Progenitor cell of endocrine pancreas (in vitro differentiated cells): ENCODE measurements at regions not wholly inside any gene's neighbourhood (a gene's known extent, or its start where the extent isn't known, plus 50 kb on each side); places are given as distances from the start of the nearest gene placed in this dataset.

ENCODE experiments used
- DNase-seq: peaks from one replicate; pipeline ENCODE4 v3.0.0; 2021; ENCODE audit warnings: low spot score; ENCODE audit not compliant: unreplicated experiment
- H3K27ac Mint-ChIP-seq: 2 replicates; pipeline ENCODE4 v1.8.0; 2021; ENCODE audit warnings: mild to moderate bottlenecking, moderate library complexity, mixed read lengths
- H3K27me3 Mint-ChIP-seq: 2 replicates; pipeline ENCODE4 v1.8.0; 2021; ENCODE audit warnings: mixed read lengths
- H3K36me3 Mint-ChIP-seq: 2 replicates; pipeline ENCODE4 v1.8.0; 2022; ENCODE audit warnings: mixed read lengths; ENCODE audit not compliant: insufficient read depth
- H3K4me1 Mint-ChIP-seq: 2 replicates; pipeline ENCODE4 v1.8.0; 2021; ENCODE audit warnings: low read depth, mixed read lengths
- H3K4me3 Mint-ChIP-seq: 2 replicates; pipeline ENCODE4 v1.8.0; 2021; ENCODE audit warnings: low read depth, mild to moderate bottlenecking, moderate library complexity, mixed read lengths
- H3K9me3 Mint-ChIP-seq: 2 replicates; pipeline ENCODE4 v1.8.0; 2021; ENCODE audit warnings: low read depth, mixed read lengths
- CTCF ChIP-seq: fragments of 200-600 bp; sonication (generic); IDR thresholded peaks from one replicate; pipeline ENCODE4 v1.5.0; 2021; ENCODE audit warnings: antibody characterized with exemption, mild to moderate bottlenecking; ENCODE audit not compliant: unreplicated experiment

- Mint-ChIP-seq H3K4me3 (no peak overlapping the region), H3K27me3 (no peaks in the 10 kb centered on the region), H3K4me1 (no peaks in the 10 kb centered on the region), H3K27ac (no peak overlapping the region), H3K36me3 (peaks cover 4% of the 10 kb centered on the region), H3K9me3 (peaks cover 28% of the 10 kb centered on the region)
- DNase-seq: no peak
- TF ChIP-seq CTCF: no peak
Measured at GRCh38 chr4:124445071-124445470, 267.5 kb downstream of the ANKRD50 start.

- no peak for DNase-seq
- TF ChIP-seq CTCF: no peak
- Mint-ChIP-seq H3K27ac (no peak overlapping the region), H3K4me1 (no peaks in the 10 kb centered on the region), H3K27me3 (no peaks in the 10 kb centered on the region), H3K36me3 (peaks cover 3% of the 10 kb centered on the region), H3K4me3 (no peak overlapping the region), H3K9me3 (peaks cover 16% of the 10 kb centered on the region)
Measured at GRCh38 chr4:124449881-124450280, 262.7 kb downstream of the ANKRD50 start.

GRCh38 chr4:124450851-124451250 is 261.7 kb downstream of the ANKRD50 start:
- H3K9me3 Mint-ChIP-seq: peaks cover 12% of the 10 kb centered on the region
- no peaks in the 10 kb centered on the region for H3K4me1 Mint-ChIP-seq
- DNase-seq: no peak
- H3K27me3 Mint-ChIP-seq: no peaks in the 10 kb centered on the region
- H3K27ac Mint-ChIP-seq: no peak overlapping the region
- peaks cover 3% of the 10 kb centered on the region for H3K36me3 Mint-ChIP-seq
- no peak for TF ChIP-seq CTCF
- no peak overlapping the region for H3K4me3 Mint-ChIP-seq

GRCh38 chr4:124454772-124455270 is 257.7 kb downstream of the ANKRD50 start:
- TF ChIP-seq CTCF: no peak
- H3K27me3 Mint-ChIP-seq: no peaks in the 10 kb centered on the region
- no peaks in the 10 kb centered on the region for H3K9me3 Mint-ChIP-seq
- no peaks in the 10 kb centered on the region for H3K36me3 Mint-ChIP-seq
- no peak for DNase-seq
- H3K27ac Mint-ChIP-seq: no peak overlapping the region
- H3K4me3 Mint-ChIP-seq: no peak overlapping the region
- peaks cover 12% of the 10 kb centered on the region for H3K4me1 Mint-ChIP-seq

- Mint-ChIP-seq H3K36me3 (peaks cover under 1% of the 10 kb centered on the region), H3K4me1 (peaks cover 12% of the 10 kb centered on the region), H3K9me3 (no peaks in the 10 kb centered on the region), H3K4me3 (no peak overlapping the region), H3K27me3 (no peaks in the 10 kb centered on the region), H3K27ac (no peak overlapping the region)
- TF ChIP-seq CTCF: no peak
- no peak for DNase-seq
Measured at GRCh38 chr4:124455671-124456070, 256.9 kb downstream of the ANKRD50 start.
